Type B pancreatic cell (in vitro differentiated cells): ENCODE measurements at regions not wholly inside any gene's neighbourhood (a gene's known extent, or its start where the extent isn't known, plus 50 kb on each side); places are given as distances from the start of the nearest gene placed in this dataset.

ENCODE experiments used
- DNase-seq: peaks from one replicate; pipeline ENCODE4 v3.0.0; 2021; ENCODE audit warnings: mixed read lengths; ENCODE audit not compliant: unreplicated experiment; ENCODE audit errors: extremely low spot score
- H3K27ac Mint-ChIP-seq: 2 replicates; pipeline ENCODE4 v1.8.0; 2021; ENCODE audit warnings: mild to moderate bottlenecking, mixed read lengths
- H3K27me3 Mint-ChIP-seq: 2 replicates; pipeline ENCODE4 v1.8.0; 2021; ENCODE audit warnings: mixed read lengths
- H3K36me3 Mint-ChIP-seq: 2 replicates; pipeline ENCODE4 v1.8.0; 2021; ENCODE audit warnings: mixed read lengths
- H3K4me1 Mint-ChIP-seq: one replicate; pipeline ENCODE4 v1.8.0; 2021; ENCODE audit warnings: mixed read lengths; ENCODE audit not compliant: unreplicated experiment
- H3K4me3 Mint-ChIP-seq: 2 replicates; pipeline ENCODE4 v1.8.0; 2021; ENCODE audit warnings: mild to moderate bottlenecking, mixed read lengths
- H3K9me3 Mint-ChIP-seq: 2 replicates; pipeline ENCODE4 v1.8.0; 2021; ENCODE audit warnings: mixed read lengths
- CTCF ChIP-seq: fragments of 200-600 bp; sonication (generic); conservative IDR thresholded peaks from 2 replicates; pipeline ENCODE4 v1.5.0; 2021; ENCODE audit warnings: antibody characterized with exemption, mild to moderate bottlenecking

GRCh38 chr6:140846503-140847261 lies 1286.0 kb upstream of the GJE1 start:
- Mint-ChIP-seq H3K27me3 (no peaks in the 10 kb centered on the region), H3K4me1 (no peaks in the 10 kb centered on the region), H3K4me3 (no peak overlapping the region), H3K27ac (no peak overlapping the region), H3K9me3 (peaks cover 3% of the 10 kb centered on the region), H3K36me3 (no peaks in the 10 kb centered on the region)
- TF ChIP-seq CTCF = no peak
- DNase-seq = no peak

- TF ChIP-seq CTCF = no peak
- H3K36me3 Mint-ChIP-seq = no peaks in the 10 kb centered on the region
- H3K27me3 Mint-ChIP-seq = no peaks in the 10 kb centered on the region
- H3K9me3 Mint-ChIP-seq = peaks cover 3% of the 10 kb centered on the region
- H3K4me3 Mint-ChIP-seq = no peak overlapping the region
- no peaks in the 10 kb centered on the region for H3K4me1 Mint-ChIP-seq
- no peak overlapping the region for H3K27ac Mint-ChIP-seq
- no peak for DNase-seq
Measured at GRCh38 chr6:140845701-140846100, 1287.0 kb upstream of the GJE1 start.

GRCh38 chr6:140844167-140844566 lies 1288.6 kb upstream of the GJE1 start:
- DNase-seq = no peak
- TF ChIP-seq CTCF = no peak
- Mint-ChIP-seq H3K27me3 (no peaks in the 10 kb centered on the region), H3K36me3 (no peaks in the 10 kb centered on the region), H3K27ac (no peak overlapping the region), H3K4me3 (no peak overlapping the region), H3K4me1 (no peaks in the 10 kb centered on the region), H3K9me3 (peaks cover 3% of the 10 kb centered on the region)

GRCh38 chr6:140833408-140833807 lies 1299.3 kb upstream of the GJE1 start:
- no peak overlapping the region for H3K27ac Mint-ChIP-seq
- TF ChIP-seq CTCF = no peak
- no peaks in the 10 kb centered on the region for H3K9me3 Mint-ChIP-seq
- H3K36me3 Mint-ChIP-seq = no peaks in the 10 kb centered on the region
- DNase-seq = no peak
- no peaks in the 10 kb centered on the region for H3K27me3 Mint-ChIP-seq
- no peaks in the 10 kb centered on the region for H3K4me1 Mint-ChIP-seq
- no peak overlapping the region for H3K4me3 Mint-ChIP-seq

- Mint-ChIP-seq H3K9me3 (no peaks in the 10 kb centered on the region), H3K4me3 (no peak overlapping the region), H3K4me1 (no peaks in the 10 kb centered on the region), H3K27ac (no peak overlapping the region), H3K36me3 (no peaks in the 10 kb centered on the region), H3K27me3 (no peaks in the 10 kb centered on the region)
- DNase-seq = no peak
- TF ChIP-seq CTCF = no peak
Measured at GRCh38 chr6:140830666-140831065, 1302.1 kb upstream of the GJE1 start.
